SJCRH30 (cell line): ENCODE measurements at regions not wholly inside any gene's neighbourhood (a gene's known extent, or its start where the extent isn't known, plus 50 kb on each side); places are given as distances from the start of the nearest gene placed in this dataset.

Source experiments
- DNase-seq, 2 experiments: peaks; one replicate each; pipeline ENCODE4 v3.0.0-alpha.2; 2015 to 2020
- H3K27ac ChIP-seq: fragments of 250-450 bp; sonication (Bioruptor Pico); 2 replicates; pipeline ENCODE4 v1.5.1; 2020; ENCODE audit warnings: mild to moderate bottlenecking, moderate library complexity
- H3K27me3 ChIP-seq: fragments of 250-450 bp; sonication (Bioruptor Pico); 2 replicates; pipeline ENCODE4 v1.5.1; 2020; ENCODE audit warnings: mild to moderate bottlenecking, moderate library complexity
- H3K36me3 ChIP-seq: fragments of 250-450 bp; sonication (Bioruptor Pico); 2 replicates; pipeline ENCODE4 v1.5.1; 2020; ENCODE audit warnings: mild to moderate bottlenecking, moderate library complexity
- H3K4me1 ChIP-seq: fragments of 250-450 bp; sonication (Bioruptor Pico); 2 replicates; pipeline ENCODE4 v1.5.1; 2020; ENCODE audit warnings: mild to moderate bottlenecking, moderate library complexity
- H3K4me3 ChIP-seq: fragments of 250-450 bp; sonication (Bioruptor Pico); 2 replicates; pipeline ENCODE4 v1.5.1; 2020; ENCODE audit warnings: mild to moderate bottlenecking, moderate library complexity
- H3K9me3 ChIP-seq: fragments of 250-450 bp; sonication (Bioruptor Pico); replicated peaks from 2 replicates; pipeline ENCODE4 v1.5.1; 2020; ENCODE audit warnings: mild to moderate bottlenecking, moderate library complexity

GRCh38 chr6:53974941-53975340, 136.3 kb upstream of the MLIP start:
- H3K4me3 ChIP-seq: no peak overlapping the region
- no peaks in the 10 kb centered on the region for H3K9me3 ChIP-seq
- no peaks in the 10 kb centered on the region for H3K27me3 ChIP-seq
- DNase-seq: no peak
- H3K4me1 ChIP-seq: no peaks in the 10 kb centered on the region
- H3K36me3 ChIP-seq: no peaks in the 10 kb centered on the region
- H3K27ac ChIP-seq: no peak overlapping the region

- no peaks in the 10 kb centered on the region for H3K27me3 ChIP-seq
- H3K36me3 ChIP-seq: no peaks in the 10 kb centered on the region
- H3K4me3 ChIP-seq: no peak overlapping the region
- no peaks in the 10 kb centered on the region for H3K4me1 ChIP-seq
- no peak overlapping the region for H3K27ac ChIP-seq
- no peaks in the 10 kb centered on the region for H3K9me3 ChIP-seq
- no peak for DNase-seq
Observed at GRCh38 chr6:53975941-53976615, 135.2 kb upstream of the MLIP start.

- no peaks in the 10 kb centered on the region for H3K27me3 ChIP-seq
- no peak overlapping the region for H3K4me3 ChIP-seq
- H3K27ac ChIP-seq: no peak overlapping the region
- no peaks in the 10 kb centered on the region for H3K9me3 ChIP-seq
- H3K36me3 ChIP-seq: no peaks in the 10 kb centered on the region
- H3K4me1 ChIP-seq: no peaks in the 10 kb centered on the region
- no peak for DNase-seq
Observed at GRCh38 chr6:53977551-53977950, 133.7 kb upstream of the MLIP start.

- Histone ChIP-seq H3K9me3 (no peaks in the 10 kb centered on the region), H3K4me3 (no peak overlapping the region), H3K27me3 (no peaks in the 10 kb centered on the region), H3K4me1 (peaks cover 8% of the 10 kb centered on the region), H3K27ac (no peak overlapping the region), H3K36me3 (no peaks in the 10 kb centered on the region)
- DNase-seq: peak; percentile 12 to 63
Observed at GRCh38 chr6:53979468-53980067, 131.7 kb upstream of the MLIP start.

GRCh38 chr6:53982366-53983050, 128.7 kb upstream of the MLIP start:
- DNase-seq: no peak

GRCh38 chr6:53983301-53983700, 127.9 kb upstream of the MLIP start:
- H3K4me1 ChIP-seq: peaks cover 20% of the 10 kb centered on the region
- H3K27me3 ChIP-seq: no peaks in the 10 kb centered on the region
- H3K36me3 ChIP-seq: no peaks in the 10 kb centered on the region
- no peaks in the 10 kb centered on the region for H3K9me3 ChIP-seq
- no peak for DNase-seq
- H3K4me3 ChIP-seq: no peak overlapping the region
- no peak overlapping the region for H3K27ac ChIP-seq

More at GRCh38 chr6:53982366-53983050, 128.7 kb upstream of the MLIP start:
- H3K9me3 ChIP-seq: no peaks in the 10 kb centered on the region
- H3K4me3 ChIP-seq: no peak overlapping the region
- H3K27ac ChIP-seq: no peak overlapping the region
- H3K4me1 ChIP-seq: peaks cover 20% of the 10 kb centered on the region
- H3K36me3 ChIP-seq: no peaks in the 10 kb centered on the region
- no peaks in the 10 kb centered on the region for H3K27me3 ChIP-seq

- Histone ChIP-seq H3K27me3 (no peaks in the 10 kb centered on the region), H3K27ac (no peak overlapping the region; the same call in 1 of the 2 replicates), H3K36me3 (no peaks in the 10 kb centered on the region), H3K9me3 (no peaks in the 10 kb centered on the region), H3K4me1 (peaks cover 20% of the 10 kb centered on the region), H3K4me3 (no peak overlapping the region)
- peak; percentile 13 to 37 for DNase-seq
Observed at GRCh38 chr6:53984163-53984562, 127.1 kb upstream of the MLIP start.

GRCh38 chr6:53984581-53984980, 126.7 kb upstream of the MLIP start:
- H3K9me3 ChIP-seq: no peaks in the 10 kb centered on the region
- H3K27me3 ChIP-seq: no peaks in the 10 kb centered on the region
- H3K36me3 ChIP-seq: no peaks in the 10 kb centered on the region
- H3K27ac ChIP-seq: no peak overlapping the region; the same call in 1 of the 2 replicates
- H3K4me3 ChIP-seq: no peak overlapping the region
- H3K4me1 ChIP-seq: peaks cover 20% of the 10 kb centered on the region
- peak in 1 of 2 experiments; percentile 16 for DNase-seq

GRCh38 chr6:53985366-53985765, 125.9 kb upstream of the MLIP start:
- no peak for DNase-seq

GRCh38 chr6:53986165-53986720, 125.0 kb upstream of the MLIP start:
- no peaks in the 10 kb centered on the region for H3K36me3 ChIP-seq
- H3K4me1 ChIP-seq: peaks cover 20% of the 10 kb centered on the region
- no peaks in the 10 kb centered on the region for H3K27me3 ChIP-seq
- H3K27ac ChIP-seq: no peak overlapping the region; the same call in 1 of the 2 replicates
- DNase-seq: peak; percentile 31 to 68
- peak overlapping the region; percentile 34 for H3K4me3 ChIP-seq
- no peaks in the 10 kb centered on the region for H3K9me3 ChIP-seq

More at GRCh38 chr6:53985366-53985765, 125.9 kb upstream of the MLIP start:
- H3K9me3 ChIP-seq: no peaks in the 10 kb centered on the region
- no peak overlapping the region for H3K27ac ChIP-seq
- H3K36me3 ChIP-seq: no peaks in the 10 kb centered on the region
- H3K27me3 ChIP-seq: no peaks in the 10 kb centered on the region
- no peak overlapping the region for H3K4me3 ChIP-seq
- peaks cover 20% of the 10 kb centered on the region for H3K4me1 ChIP-seq

- no peaks in the 10 kb centered on the region for H3K36me3 ChIP-seq
- peak in 1 of 2 experiments; percentile 34 for DNase-seq
- H3K27me3 ChIP-seq: no peaks in the 10 kb centered on the region
- no peaks in the 10 kb centered on the region for H3K9me3 ChIP-seq
- H3K27ac ChIP-seq: peak overlapping the region; percentile 35; the same call in 1 of the 2 replicates
- peak overlapping the region; percentile 34 for H3K4me3 ChIP-seq
- H3K4me1 ChIP-seq: peaks cover 20% of the 10 kb centered on the region
Observed at GRCh38 chr6:53986721-53987521, 124.3 kb upstream of the MLIP start.

GRCh38 chr6:53987522-53987888, 123.7 kb upstream of the MLIP start:
- Histone ChIP-seq H3K27me3 (no peaks in the 10 kb centered on the region), H3K27ac (no peak overlapping the region)

GRCh38 chr6:53989504-53989903, 121.7 kb upstream of the MLIP start:
- peaks cover 13% of the 10 kb centered on the region for H3K4me1 ChIP-seq
- H3K4me3 ChIP-seq: no peak overlapping the region
- DNase-seq: no peak
- H3K27me3 ChIP-seq: no peaks in the 10 kb centered on the region
- no peaks in the 10 kb centered on the region for H3K36me3 ChIP-seq
- H3K27ac ChIP-seq: no peak overlapping the region
- H3K9me3 ChIP-seq: no peaks in the 10 kb centered on the region

More at GRCh38 chr6:53987522-53987888, 123.7 kb upstream of the MLIP start:
- H3K36me3 ChIP-seq: no peaks in the 10 kb centered on the region
- H3K9me3 ChIP-seq: no peaks in the 10 kb centered on the region
- no peak for DNase-seq
- no peak overlapping the region for H3K4me3 ChIP-seq
- peaks cover 20% of the 10 kb centered on the region for H3K4me1 ChIP-seq

- Histone ChIP-seq H3K4me3 (no peak overlapping the region), H3K9me3 (no peaks in the 10 kb centered on the region), H3K27ac (no peak overlapping the region), H3K36me3 (no peaks in the 10 kb centered on the region), H3K27me3 (no peaks in the 10 kb centered on the region), H3K4me1 (no peaks in the 10 kb centered on the region; the same call in 1 of the 2 replicates)
- no peak for DNase-seq
Observed at GRCh38 chr6:53992522-53992921, 118.7 kb upstream of the MLIP start.
